Cerebellar nuclear complex (tissue), 1 donor: ENCODE measurements at regions not wholly inside any gene's neighbourhood (a gene's known extent, or its start where the extent isn't known, plus 50 kb on each side); places are given as distances from the start of the nearest gene placed in this dataset.

Experiments used
- DNase-seq, 2 experiments: peaks; one replicate each; lab custom pipeline; 2025; lab: John Stamatoyannopoulos, UW

DNA sequence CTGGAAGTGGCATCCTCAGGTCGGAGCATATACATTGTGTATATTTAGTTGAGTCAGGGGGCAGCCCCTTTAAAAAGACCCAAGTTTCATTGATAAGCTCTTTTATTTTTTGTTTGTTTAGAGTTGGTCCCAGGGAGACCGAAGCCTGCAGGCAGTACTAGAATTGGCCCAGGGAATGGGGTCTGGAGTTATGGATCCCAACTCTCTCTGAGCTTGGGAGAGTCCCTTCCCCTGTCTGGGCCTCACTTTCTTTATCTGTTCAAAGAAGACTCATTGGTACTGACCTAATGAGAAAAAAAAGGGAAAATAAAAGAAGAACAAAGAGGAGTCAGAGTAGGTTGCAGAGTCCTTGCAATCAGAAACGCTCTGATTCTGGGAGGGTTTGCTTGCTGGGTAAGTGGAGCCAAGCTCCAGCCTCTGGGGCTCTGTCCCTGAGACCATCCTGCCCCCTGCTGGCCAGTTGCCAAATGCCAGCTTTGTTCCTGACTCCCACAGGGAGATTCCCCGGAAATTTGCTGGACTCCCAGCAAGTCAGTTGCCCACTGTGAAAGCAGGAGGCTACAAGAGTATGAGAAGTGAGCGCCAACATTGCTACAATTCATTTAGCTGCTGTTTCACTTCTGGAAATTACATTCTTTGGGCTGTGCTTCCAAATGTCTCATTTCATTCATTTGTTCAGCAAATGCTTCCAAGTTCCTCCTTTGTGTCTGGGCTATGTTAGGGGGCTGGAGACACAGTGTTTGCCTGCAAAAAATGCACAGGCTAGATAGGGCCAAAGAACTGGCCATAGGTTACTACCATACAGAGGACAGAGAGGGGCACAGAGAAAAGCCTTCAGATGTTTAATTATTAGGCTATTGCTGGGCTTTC is 156.2 kb downstream of the MELK start:
- DNase-seq = no peak

DNA sequence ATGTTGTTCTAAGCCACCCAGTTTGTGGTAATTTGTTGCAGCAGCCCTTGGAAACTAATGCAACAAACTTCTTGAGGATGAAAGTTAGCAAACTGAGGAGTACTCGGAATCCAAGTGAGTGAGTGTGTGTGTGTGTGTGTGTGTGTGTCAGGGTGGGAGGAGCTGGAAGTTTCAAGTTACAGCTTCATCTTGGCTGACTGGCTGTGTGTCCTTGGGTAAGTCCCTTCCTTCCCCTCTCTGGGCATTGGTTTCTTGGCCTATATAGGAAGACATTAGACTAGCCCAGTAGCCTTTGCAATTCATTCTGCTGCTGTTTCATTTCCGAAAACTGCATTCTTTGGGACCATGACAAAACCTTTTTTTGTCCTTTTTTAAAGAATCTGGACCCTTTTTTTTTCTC is 157.2 kb downstream of the MELK start:
- DNase-seq = no peak

DNA sequence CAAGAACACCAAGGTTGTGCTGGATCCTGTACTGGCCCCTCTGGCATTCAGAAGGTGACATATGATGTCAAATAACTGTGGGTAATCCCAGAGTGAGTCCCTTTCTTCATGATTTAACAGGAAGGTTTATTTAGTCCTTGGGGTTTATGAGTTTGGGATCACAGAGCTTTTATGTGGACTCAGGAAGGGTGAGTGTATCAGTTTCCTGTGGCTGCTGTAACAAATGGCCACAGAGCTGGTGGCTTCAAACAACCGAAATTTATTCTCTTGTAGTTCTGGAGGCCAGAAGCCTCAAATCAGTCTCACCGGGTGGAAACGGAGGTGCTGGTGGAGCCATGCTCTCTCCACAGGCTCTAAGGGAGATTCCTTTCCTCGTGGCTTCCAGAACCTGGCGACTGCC is 157.7 kb downstream of the MELK start:
- no peak for DNase-seq

DNA sequence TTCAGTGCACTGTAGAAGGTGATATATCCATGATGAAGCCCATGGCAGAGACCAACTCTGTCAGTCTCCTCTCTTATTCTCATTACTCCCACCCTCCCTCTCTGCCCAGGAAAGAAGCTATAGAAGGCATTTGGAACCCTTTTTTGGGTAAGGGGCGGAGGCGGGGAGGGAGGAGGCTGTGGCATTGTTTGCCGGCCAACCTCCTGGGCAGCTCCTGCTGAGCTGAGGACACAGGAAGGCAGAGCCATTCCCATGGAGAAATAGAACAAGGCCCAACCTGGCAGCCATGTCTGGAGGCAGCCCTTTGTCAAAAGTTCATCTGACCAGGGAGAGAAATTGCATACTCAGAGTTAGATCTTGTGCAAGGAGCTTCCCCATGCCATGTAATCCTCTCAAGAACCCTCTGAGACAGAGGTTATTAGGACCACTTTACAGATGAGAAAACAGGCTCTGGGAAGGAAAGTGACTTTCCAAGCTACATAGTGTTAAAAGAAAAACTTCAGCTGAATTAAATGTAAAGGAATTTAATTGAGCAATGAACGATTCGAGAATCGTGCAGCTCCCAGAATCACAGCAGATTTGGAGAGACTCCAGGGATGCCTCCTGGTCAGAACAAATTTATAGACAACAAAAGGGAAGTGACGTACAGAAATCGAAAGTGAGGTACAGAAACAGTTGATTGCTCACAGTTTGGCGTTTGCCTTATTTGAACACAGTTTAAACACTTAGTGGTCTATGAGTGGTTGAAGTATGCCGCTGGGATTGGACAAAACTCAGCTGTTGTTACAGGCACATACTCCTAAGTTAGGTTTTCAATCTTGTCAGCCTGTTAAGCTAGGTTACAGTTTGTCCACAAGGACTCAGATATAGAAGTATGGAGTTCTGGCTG is 158.6 kb downstream of the MELK start:
- DNase-seq = no peak

DNA sequence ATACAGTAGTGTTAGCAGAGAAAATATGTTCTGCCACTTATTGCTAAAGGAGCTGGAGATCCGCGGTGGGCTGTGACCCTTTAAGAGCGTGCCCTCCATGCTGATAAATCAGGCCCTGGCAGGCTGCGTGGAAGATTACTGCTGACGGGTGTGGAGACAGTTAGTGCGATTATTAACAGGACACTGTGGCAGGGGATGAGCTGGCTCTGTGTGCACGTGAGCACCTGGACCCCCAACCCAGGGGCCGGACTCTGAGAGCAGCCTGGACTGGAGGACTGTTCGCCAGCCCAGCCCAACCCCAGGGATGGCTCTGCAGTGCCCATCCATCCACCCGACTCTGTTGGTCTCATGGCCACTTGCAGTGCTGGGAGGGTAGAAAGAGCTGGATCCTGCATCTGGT is 162.0 kb downstream of the MELK start:
- DNase-seq = no peak

DNA sequence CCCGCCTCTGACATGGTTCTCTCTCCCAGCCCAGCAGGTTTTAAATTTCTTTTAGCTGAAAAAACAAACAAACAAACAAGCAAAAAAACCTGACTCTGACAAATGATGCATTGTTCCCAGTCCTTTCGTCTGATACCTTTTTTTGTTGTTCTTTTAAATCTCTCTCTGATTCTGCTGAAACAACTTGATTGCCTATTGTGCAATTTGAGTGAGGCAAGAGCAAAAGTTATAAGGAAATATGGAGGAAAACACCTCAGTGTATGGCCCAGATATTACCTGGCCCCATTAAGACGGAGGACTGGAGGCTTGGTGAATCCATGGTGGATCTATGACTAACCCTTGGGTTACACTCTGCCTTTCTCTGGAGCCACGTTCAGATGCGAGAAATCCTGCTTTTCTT is 164.0 kb downstream of the MELK start:
- DNase-seq = no peak

DNA sequence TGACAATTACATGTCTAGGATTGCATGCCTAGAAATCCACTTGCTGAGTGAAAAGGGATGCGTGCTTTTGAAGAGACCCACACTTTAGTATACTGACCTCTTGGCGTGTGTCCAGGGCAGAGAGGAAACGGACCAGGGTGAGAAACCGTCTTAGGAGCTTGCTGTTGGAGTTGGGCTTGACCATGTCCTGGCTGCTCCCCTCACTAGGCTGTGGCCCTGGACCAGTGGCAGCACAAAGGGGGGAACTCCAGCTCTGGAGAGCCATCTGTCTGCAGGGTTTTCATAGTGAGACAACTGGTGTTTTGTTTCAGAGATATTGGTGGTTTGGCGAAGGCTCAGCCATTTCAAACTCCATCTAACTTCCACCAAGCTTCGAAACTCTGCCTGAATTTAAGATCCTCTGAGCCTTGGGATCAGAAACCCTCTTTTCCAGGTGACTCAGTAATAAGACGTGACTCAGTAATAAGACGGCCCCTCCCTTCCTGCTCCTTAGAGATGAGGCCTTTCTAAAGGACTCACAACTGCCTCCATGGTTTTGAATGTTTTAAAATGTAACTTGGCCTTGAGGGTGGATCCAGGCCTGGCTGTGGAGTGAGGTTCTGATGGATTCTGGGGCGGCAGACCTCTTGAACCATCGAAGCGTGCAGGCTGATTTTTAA is 165.8 kb downstream of the MELK start:
- no peak for DNase-seq

DNA sequence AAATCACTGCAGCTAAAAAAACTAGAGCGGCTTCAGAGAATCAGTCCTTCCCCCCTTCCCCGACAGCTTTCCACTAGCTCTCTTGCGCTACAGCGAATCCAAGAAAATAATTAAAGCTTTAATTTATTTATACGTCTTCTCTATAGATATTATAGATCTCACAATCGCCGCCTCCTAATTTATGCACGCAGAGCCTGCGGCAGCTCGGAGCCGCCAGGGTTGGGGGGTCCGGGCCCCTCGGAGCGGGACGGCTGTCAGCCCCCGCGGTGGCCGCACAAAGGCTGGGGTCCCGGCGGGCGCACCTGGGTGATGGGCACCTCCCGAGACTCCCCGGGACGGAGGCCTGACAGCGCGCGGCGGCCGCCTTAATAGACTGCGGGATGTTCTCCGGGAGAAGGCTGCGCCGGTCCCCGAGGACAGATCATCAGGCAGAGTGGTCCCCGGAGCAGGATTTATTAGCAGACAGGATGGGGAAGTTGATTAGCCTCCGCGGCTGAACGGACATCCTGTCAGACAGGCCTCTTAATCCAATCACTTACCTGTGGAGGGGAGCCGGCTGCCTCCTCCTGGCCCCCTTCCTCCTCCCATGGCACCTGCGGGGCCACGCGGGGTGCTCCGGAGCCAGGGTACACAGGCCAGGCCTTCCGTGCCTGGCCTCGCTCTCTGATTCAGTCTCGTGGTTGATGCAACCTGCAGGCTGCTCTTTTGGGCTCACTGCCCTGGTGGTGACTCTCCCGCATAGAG is 166.8 kb downstream of the MELK start:
- no peak for DNase-seq

DNA sequence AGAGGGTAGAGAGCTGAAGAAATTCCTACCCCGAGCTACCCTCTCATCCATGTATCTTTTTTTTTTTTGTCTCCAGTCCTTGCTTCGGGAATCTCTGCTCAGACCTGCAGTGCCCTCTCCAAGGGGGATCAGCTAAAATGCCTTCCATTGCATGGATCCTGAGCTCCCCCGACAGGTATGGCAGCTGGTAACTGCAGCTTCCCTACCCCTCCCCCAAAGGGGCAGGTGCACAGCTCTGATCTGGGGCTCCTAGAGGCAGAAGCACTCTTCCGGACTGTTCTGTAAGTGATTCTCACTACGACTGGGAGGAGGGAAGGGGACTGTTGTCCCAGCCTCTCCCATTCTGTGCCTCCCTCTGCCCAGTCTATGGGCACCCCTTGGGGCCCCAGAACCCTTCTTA is 169.6 kb downstream of the MELK start:
- no peak for DNase-seq

DNA sequence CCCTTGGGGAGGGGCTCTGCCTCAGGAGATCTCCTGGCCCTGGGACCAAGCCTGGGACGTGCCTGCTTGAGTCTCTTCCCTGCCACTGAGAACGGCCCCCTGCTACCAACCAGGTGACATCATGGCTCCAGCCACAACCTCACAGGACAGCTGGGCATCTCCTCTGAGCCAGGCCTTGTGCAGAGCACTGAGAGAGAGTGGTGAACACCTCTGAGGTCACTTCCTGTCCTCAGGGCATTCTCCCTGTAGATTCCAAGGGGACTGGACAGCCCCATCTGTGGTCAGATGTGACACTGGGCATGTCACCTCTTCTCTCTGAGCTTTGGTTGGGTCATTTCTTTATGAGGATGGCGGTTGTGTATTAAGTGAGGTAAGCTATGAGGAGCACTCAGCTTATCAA is 172.0 kb downstream of the MELK start:
- no peak for DNase-seq

DNA sequence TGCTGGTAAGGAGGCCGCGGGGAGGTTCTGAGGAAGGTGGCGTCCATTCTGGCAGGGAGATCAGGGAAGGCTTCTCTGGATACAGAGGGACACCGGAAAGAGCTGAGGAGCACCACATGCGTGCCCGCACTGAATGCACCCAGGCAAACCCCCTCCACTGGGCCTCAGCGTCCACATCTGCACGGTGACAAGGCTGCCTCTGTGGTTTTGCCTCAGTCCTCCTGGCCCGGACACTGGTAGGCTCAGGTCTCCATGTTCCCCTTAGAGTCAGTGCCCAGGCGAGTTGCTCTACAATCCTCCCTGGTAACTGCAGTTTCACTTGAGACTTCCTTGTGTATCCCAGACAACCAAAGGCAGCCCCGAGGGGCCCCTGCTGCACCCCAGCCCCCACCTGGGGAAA is 173.3 kb downstream of the MELK start:
- no peak for DNase-seq

DNA sequence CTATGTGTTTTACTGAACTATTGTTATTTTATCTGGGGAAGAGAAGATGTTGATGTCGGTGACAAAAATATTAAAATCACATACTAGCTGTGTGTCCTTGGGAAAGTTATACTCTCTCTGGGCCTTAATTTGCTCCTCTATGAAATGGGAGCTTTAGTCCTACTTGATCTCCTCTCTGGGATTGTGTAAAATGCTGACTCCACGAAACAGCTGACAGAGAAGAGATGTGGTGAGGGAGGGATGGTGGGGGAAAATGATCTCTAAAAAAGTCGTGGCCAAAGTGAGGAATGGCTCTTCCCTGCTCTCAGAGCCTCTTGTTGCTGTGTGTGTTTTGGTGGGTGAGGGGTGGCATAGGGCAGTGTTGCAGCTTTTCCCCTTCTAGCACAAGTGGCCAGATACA is 173.7 kb downstream of the MELK start:
- no peak for DNase-seq

DNA sequence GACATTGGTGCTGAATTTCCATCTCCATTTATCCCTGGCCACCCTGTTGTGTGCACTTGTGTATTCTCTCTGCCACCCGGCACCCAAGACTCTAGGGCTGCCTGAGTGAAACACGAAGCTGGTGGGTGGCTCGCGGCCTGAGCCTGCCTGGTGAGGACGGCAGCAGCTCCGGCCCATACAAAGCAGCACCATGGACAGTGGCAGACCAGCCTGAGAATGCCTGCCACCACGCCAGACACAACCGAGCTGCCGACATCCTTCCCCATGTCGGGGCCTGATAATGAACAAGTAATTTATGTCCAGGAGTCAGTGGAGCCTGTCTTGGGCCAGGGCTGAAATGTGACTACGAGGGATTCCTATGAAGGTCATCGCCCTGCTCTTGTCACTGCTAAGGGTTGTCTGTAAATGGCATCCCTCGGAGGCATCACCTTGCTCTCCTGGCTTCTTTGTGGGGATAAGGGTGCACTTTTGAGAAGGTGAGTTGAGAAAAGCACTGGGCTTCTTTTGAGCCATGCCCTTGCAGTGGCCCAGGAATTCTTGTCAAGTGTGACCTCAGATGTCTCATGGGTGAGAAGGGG is 175.7 kb downstream of the MELK start:
- no peak for DNase-seq

DNA sequence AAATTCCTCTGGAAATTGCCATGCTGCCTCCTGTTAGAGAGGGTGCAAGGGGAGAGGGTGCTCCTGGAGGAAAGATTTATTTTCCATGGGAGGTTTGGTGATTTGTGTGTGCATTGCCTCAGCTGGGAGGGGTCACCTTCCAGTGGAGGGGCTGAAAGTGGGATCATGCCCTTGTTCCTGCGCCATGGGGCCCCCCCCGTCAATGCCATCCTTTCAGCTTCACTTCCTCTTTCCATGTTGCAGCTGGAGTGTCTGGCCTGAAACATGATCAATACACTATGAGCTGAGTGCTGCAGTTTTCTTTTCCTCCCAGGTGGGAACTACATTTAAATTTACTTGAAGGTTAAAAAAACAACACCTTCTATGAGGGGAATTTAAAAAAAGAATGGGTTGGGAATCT is 176.8 kb downstream of the MELK start:
- no peak for DNase-seq

DNA sequence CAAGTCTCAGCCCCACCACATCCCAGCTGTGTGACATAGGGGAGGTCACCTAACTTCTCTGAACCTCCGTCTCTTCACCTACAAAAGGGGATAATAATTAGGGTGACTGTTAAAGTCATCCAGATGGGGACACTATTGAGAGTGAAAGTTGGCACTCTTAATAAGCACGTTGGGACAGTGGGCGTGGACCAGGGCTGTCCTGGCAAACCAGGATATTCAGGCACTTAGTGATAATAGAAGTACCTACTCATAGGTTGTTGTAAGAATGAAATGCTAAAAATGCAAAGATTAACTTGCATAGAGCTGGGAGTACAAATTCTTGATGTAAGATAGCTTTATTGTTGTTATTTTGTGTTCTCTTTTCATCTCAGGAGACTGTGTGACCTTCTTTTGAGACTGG is 177.9 kb downstream of the MELK start:
- no peak for DNase-seq

DNA sequence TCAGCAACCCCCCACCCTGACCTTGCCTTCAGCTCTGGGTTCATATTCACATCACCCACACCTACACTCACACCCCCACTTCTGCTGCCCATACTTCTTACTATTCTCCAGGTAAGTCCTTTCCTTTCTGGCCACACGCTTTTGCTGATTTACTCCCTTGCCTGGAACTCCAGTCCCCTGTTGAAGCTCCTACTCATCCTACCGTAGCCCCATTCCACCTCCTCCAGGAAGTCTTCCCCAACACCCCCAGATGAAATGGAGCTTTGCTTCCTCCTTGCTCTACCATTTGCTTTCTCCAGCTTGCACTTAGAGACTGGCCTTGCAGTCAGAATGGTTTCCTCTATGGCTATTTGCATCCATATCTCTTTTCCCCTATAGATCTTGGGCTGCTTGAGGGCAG is 182.3 kb downstream of the MELK start:
- no peak for DNase-seq

DNA sequence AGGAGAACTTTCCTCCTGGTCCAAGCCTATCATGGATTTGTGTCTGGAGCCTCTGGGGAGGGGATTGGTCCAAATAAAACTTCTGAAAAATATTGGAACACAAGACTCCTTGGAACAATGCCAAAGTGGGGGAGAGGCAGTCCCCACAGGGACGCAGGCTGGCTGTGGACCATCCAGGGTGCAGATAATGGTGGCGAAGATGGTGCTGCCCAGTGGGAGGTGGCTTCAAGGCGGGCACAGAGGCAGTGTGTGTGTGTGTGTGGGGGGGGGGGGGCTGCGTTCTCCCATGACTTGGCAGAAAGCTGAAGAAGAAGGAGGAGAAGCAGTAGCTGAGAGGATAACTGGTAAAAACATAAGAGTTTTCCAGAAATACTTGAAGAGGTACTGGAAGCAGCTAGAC is 186.4 kb downstream of the MELK start:
- DNase-seq = no peak

DNA sequence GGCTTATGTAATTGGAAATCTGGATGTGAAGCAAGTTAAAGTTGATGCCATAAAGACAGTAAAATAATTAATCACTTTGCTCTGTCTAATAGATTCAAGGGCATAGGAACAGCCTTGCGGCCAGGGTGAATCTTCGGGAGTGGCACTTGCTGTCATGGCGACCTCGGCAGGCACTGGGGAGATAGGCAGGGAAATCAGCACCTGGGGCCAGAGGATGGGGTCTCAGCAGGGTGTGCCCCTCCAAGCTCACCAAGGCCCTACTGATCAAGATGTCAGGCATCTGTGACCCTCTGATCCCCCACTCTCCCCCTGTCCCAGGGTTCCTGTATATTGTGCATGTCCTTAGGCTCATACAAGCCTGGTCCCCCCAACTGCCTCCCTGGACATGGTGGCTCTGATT is 187.3 kb downstream of the MELK start:
- DNase-seq = no peak

DNA sequence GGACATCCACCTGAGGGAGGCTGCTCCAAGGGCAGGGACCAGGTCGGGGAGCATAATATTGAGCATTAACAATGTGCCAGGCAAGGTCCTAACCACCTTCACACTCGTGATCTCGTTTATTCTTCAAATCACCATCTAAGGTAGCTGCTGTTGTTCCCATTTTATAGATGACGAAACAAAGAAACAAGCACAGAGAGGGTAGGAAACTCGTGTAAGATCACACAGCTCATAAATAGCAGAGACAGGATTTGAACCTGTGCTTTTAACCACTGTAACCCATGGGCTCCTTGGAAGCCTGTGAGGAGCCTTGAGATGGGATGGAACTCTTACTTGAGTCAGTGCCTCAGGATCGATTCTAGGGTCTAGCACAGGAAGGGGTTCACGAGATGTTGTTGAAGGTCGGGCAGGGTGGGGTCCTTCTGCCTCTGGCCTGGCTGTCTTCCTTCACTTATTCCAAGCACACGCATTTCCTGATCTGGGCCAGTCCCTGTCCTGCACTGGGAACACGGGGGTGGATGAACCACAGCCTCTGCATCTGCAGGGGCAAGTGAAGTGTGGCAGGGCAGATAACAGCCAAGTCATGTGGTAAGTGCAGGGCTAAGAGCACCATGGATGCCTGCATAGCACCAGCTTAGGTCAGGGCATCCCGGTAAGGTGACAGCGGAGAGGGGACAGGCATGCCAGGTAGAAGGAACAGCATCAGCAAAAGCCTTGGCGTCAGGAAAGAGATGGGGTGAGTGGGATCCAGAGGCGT is 188.1 kb downstream of the MELK start:
- no peak for DNase-seq

DNA sequence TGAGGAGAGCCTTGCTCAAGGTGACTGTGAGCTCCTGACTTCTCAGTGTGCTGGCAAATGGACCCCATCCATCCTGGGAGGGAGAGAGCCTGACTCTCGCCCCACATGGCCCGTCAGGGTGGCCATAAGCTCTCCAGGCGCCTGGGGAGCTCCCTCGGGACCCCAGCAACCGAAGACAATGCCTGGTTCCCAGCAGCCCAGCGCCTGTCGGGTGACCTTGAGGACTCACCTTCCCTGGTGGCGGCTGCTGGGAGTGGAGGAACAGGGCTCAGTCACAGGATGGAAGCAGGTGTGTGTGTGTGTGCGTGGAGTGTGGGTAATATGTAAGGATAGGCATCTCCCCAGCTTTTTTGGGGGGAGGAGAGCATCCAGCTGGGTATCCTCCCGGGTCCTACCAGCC is 190.3 kb downstream of the MELK start:
- DNase-seq = no peak

DNA sequence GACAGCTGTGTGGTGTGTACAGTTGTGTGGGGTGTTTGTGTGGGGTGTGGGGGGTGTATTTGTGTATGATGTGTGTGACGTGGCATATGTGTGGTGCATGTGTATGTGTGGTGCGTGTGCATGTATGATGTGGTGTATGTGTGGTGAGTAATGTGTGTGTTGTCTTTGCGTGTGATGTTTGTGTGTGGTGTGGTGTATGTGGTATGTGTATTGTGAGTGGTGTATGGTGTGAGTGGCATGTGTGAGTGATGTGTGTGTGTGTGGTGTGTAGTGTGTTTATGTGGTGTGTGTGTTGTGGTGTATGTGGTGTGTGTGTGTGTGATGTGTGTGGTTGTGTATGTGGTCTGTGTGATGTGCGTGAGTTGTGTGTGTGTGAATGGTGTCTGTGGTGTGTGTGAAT is 191.1 kb downstream of the MELK start:
- no peak for DNase-seq
